ENCODE measurements at regions not wholly inside any gene's neighbourhood (a gene's known extent, or its start where the extent isn't known, plus 50 kb on each side); places are given as distances from the start of the nearest gene placed in this dataset.
"Not testable (repeated sequence)": the region's sequence is repeated elsewhere in the genome, so short reads cannot be mapped to it uniquely, and the experiment has no call there.

- ATAC-seq (no peak), DNase-seq (no peak)
- Mint-ChIP-seq H3K4me3 (no peak overlapping the region), H3K27me3 (no peaks in the 10 kb centered on the region), H3K9me3 (peaks cover 24 to 32% of the 10 kb centered on the region in 2 donors), H3K4me1 (no peaks in the 10 kb centered on the region), H3K27ac (no peak overlapping the region)
Measured at GRCh38 chr5:30469691-30470090, 723.8 kb upstream of the CDH6 start.

- no peak overlapping the region for H3K4me3 Mint-ChIP-seq
- peaks cover 5 to 13% of the 10 kb centered on the region in 2 donors for H3K9me3 Mint-ChIP-seq
- no peak for DNase-seq
- no peak for ATAC-seq
- H3K27me3 Mint-ChIP-seq = no peaks in the 10 kb centered on the region
- no peaks in the 10 kb centered on the region for H3K4me1 Mint-ChIP-seq
- H3K27ac Mint-ChIP-seq = no peak overlapping the region
Measured at GRCh38 chr5:30458681-30459080, 734.8 kb upstream of the CDH6 start.

- not testable (repeated sequence) for ATAC-seq, H3K4me1 Mint-ChIP-seq, H3K27me3 Mint-ChIP-seq, H3K4me3 Mint-ChIP-seq, DNase-seq, H3K27ac Mint-ChIP-seq
- H3K9me3 Mint-ChIP-seq = peaks cover 5 to 22% of the 10 kb centered on the region in 2 donors
Measured at GRCh38 chr5:30455484-30455883, 738.0 kb upstream of the CDH6 start.

GRCh38 chr5:30453168-30453567, 740.3 kb upstream of the CDH6 start:
- Mint-ChIP-seq H3K4me1 (no peaks in the 10 kb centered on the region), H3K27ac (no peak overlapping the region), H3K4me3 (no peak overlapping the region), H3K27me3 (no peaks in the 10 kb centered on the region), H3K9me3 (peaks cover 5 to 25% of the 10 kb centered on the region in 2 donors)
- DNase-seq (no peak), ATAC-seq (no peak)

GRCh38 chr5:30450153-30450552, 743.3 kb upstream of the CDH6 start:
- no peak overlapping the region for H3K27ac Mint-ChIP-seq
- H3K27me3 Mint-ChIP-seq = no peaks in the 10 kb centered on the region
- DNase-seq (no peak), ATAC-seq (no peak)
- H3K4me3 Mint-ChIP-seq = no peak overlapping the region
- H3K4me1 Mint-ChIP-seq = no peaks in the 10 kb centered on the region
- peaks cover 10 to 21% of the 10 kb centered on the region in 2 donors for H3K9me3 Mint-ChIP-seq

- Mint-ChIP-seq H3K9me3 (peaks cover 6 to 17% of the 10 kb centered on the region in 2 donors), H3K4me1 (no peaks in the 10 kb centered on the region), H3K27me3 (no peaks in the 10 kb centered on the region), H3K4me3 (no peak overlapping the region), H3K27ac (no peak overlapping the region)
- ATAC-seq = no peak
- DNase-seq = no peak
Measured at GRCh38 chr5:30447431-30447830, 746.1 kb upstream of the CDH6 start.

- Mint-ChIP-seq H3K27me3 (no peaks in the 10 kb centered on the region), H3K27ac (no peak overlapping the region), H3K4me3 (no peak overlapping the region), H3K4me1 (no peaks in the 10 kb centered on the region), H3K9me3 (peaks cover 6 to 20% of the 10 kb centered on the region in 2 donors)
- ATAC-seq (no peak), DNase-seq (no peak)
Measured at GRCh38 chr5:30446456-30446855, 747.0 kb upstream of the CDH6 start.

GRCh38 chr5:30438785-30439184, 754.7 kb upstream of the CDH6 start:
- Mint-ChIP-seq H3K27me3 (no peaks in the 10 kb centered on the region), H3K4me1 (no peaks in the 10 kb centered on the region), H3K9me3 (peaks cover 31 to 33% of the 10 kb centered on the region in 2 donors), H3K27ac (no peak overlapping the region), H3K4me3 (no peak overlapping the region)
- no peak for ATAC-seq
- DNase-seq = no peak

- Mint-ChIP-seq H3K4me3 (no peak overlapping the region), H3K27me3 (no peaks in the 10 kb centered on the region), H3K27ac (no peak overlapping the region), H3K9me3 (peaks cover 25 to 33% of the 10 kb centered on the region in 2 donors), H3K4me1 (no peaks in the 10 kb centered on the region)
- DNase-seq (no peak), ATAC-seq (no peak)
Measured at GRCh38 chr5:30436691-30437090, 756.8 kb upstream of the CDH6 start.

- peaks cover 0 to 12% of the 10 kb centered on the region in 2 donors for H3K9me3 Mint-ChIP-seq
- H3K27ac Mint-ChIP-seq, H3K4me3 Mint-ChIP-seq, H3K4me1 Mint-ChIP-seq, H3K27me3 Mint-ChIP-seq, ATAC-seq, DNase-seq: not testable (repeated sequence)
Measured at GRCh38 chr5:30428866-30429407, 764.5 kb upstream of the CDH6 start.

- ATAC-seq (no peak), DNase-seq (no peak)
- peaks cover 3 to 12% of the 10 kb centered on the region in 2 donors for H3K9me3 Mint-ChIP-seq
- H3K4me3 Mint-ChIP-seq = no peak overlapping the region
- H3K4me1 Mint-ChIP-seq = no peaks in the 10 kb centered on the region
- no peaks in the 10 kb centered on the region for H3K27me3 Mint-ChIP-seq
- no peak overlapping the region for H3K27ac Mint-ChIP-seq
Measured at GRCh38 chr5:30414078-30414477, 779.4 kb upstream of the CDH6 start.

- Mint-ChIP-seq H3K27me3 (no peaks in the 10 kb centered on the region), H3K4me3 (no peak overlapping the region), H3K4me1 (no peaks in the 10 kb centered on the region), H3K27ac (no peak overlapping the region), H3K9me3 (peaks cover 8 to 12% of the 10 kb centered on the region in 2 donors)
- ATAC-seq = no peak
- no peak for DNase-seq
Measured at GRCh38 chr5:30413540-30413939, 779.9 kb upstream of the CDH6 start.

- H3K27me3 Mint-ChIP-seq = no peaks in the 10 kb centered on the region
- no peak for DNase-seq
Measured at GRCh38 chr5:30405821-30406220, 787.7 kb upstream of the CDH6 start.

GRCh38 chr5:30401479-30402058, 791.9 kb upstream of the CDH6 start:
- ATAC-seq = no peak
- no peak overlapping the region for H3K4me3 Mint-ChIP-seq
- no peak overlapping the region for H3K27ac Mint-ChIP-seq
- H3K4me1 Mint-ChIP-seq = no peaks in the 10 kb centered on the region
- DNase-seq = no peak
- H3K27me3 Mint-ChIP-seq = no peaks in the 10 kb centered on the region
- H3K9me3 Mint-ChIP-seq = peaks cover 8 to 15% of the 10 kb centered on the region in 2 donors

More at GRCh38 chr5:30405821-30406220, 787.7 kb upstream of the CDH6 start:
- no peaks in the 10 kb centered on the region for H3K4me1 Mint-ChIP-seq
- ATAC-seq = no peak
- H3K9me3 Mint-ChIP-seq = peaks cover 16 to 20% of the 10 kb centered on the region in 2 donors
- H3K27ac Mint-ChIP-seq = no peak overlapping the region
- no peak overlapping the region for H3K4me3 Mint-ChIP-seq

GRCh38 chr5:30398423-30398822, 795.1 kb upstream of the CDH6 start:
- Mint-ChIP-seq H3K4me1 (no peaks in the 10 kb centered on the region), H3K9me3 (peaks cover 0 to 5% of the 10 kb centered on the region in 2 donors), H3K27me3 (no peaks in the 10 kb centered on the region), H3K4me3 (no peak overlapping the region), H3K27ac (no peak overlapping the region)
- ATAC-seq = no peak
- DNase-seq = no peak

- Mint-ChIP-seq H3K9me3 (peaks cover 19 to 40% of the 10 kb centered on the region in 2 donors), H3K4me3 (no peak overlapping the region), H3K27ac (no peak overlapping the region), H3K4me1 (no peaks in the 10 kb centered on the region), H3K27me3 (no peaks in the 10 kb centered on the region)
- DNase-seq (no peak), ATAC-seq (no peak)
Measured at GRCh38 chr5:30392897-30393296, 800.6 kb upstream of the CDH6 start.

GRCh38 chr5:30390095-30390494, 803.4 kb upstream of the CDH6 start:
- Mint-ChIP-seq H3K27me3 (no peaks in the 10 kb centered on the region), H3K4me3 (no peak overlapping the region), H3K9me3 (peaks cover 14 to 40% of the 10 kb centered on the region in 2 donors), H3K27ac (no peak overlapping the region), H3K4me1 (no peaks in the 10 kb centered on the region)
- no peak for DNase-seq
- no peak for ATAC-seq
